K562 (cell line): ENCODE measurements at regions not wholly inside any gene's neighbourhood (a gene's known extent, or its start where the extent isn't known, plus 50 kb on each side); places are given as distances from the start of the nearest gene placed in this dataset.

ENCODE experiments used
- ATAC-seq: fragments of 200-7000 bp; cut with Tn5 transposase; 3 replicates; pipeline ENCODE4 v1.9.1; 2020; ENCODE audit warnings: moderate library complexity
- BruUV-seq: library from RNA; stranded (reverse); fragments of 400-500 nt; replicated peaks from 2 replicates; lab custom pipeline; 2021; lab: Mats Ljungman, UMichigan
- CTCF ChIA-PET: fragments of 300-600 bp; formaldehyde crosslinking; extraction: SDS; loops from one replicate; lab custom pipeline; 2021; ENCODE audit warnings: low intra/inter-chr PET ratio; lab: Yijun Ruan, JAX
- POLR2A ChIA-PET: fragments of 300-600, 350-650 bp; sonication (Branson Sonifier 250); formaldehyde crosslinking; extraction: SDS; loops from one replicate; lab custom pipeline; 2021; ENCODE audit warnings: antibody characterized with exemption, inconsistent platforms; lab: Yijun Ruan, JAX
- DNase-seq, 4 experiments: peaks; one replicate each; pipeline versions ENCODE4 v3.0.0 to v3.0.0-alpha.2; 2011 to 2018; ENCODE audit warnings: low spot score in 3 of 4, mixed read lengths in 3 of 4; ENCODE audit errors: extremely low read depth in 1 of 4
- FAIRE-seq: peaks from 2 replicates; lab custom pipeline; 2011; peaks lifted over from hg19 to GRCh38; lab: Jason Lieb, UNC
- H2AFZ ChIP-seq: 2 replicates; pipeline ENCODE4 v1.6.0; 2011; ENCODE audit warnings: low read depth, low read length, control low read depth, inconsistent platforms
- H3K27ac ChIP-seq: fragments of 200-600 bp; 3 replicates; pipeline ENCODE4 v1.8.0; 2011; ENCODE audit warnings: low read depth, mild to moderate bottlenecking, control low read depth, inconsistent platforms, low read length, moderate library complexity, mixed read lengths; ENCODE audit errors: extremely low read depth
- H3K27me3 ChIP-seq, 2 experiments: fragments of 300-600 bp in 1 of 2; 2 replicates in 1 of 2; 3 replicates in 1 of 2; pipeline versions ENCODE4 v1.6.0 to v1.8.0; 2011; ENCODE audit warnings: inconsistent platforms in 2 of 2, low read length in 2 of 2, mild to moderate bottlenecking in 1 of 2, mixed read lengths in 1 of 2, moderate library complexity in 1 of 2; ENCODE audit not compliant: control insufficient read depth in 2 of 2, insufficient read depth in 2 of 2
- H3K36me3 ChIP-seq: fragments of 300-600 bp; 3 replicates; pipeline ENCODE4 v1.8.0; 2011; ENCODE audit warnings: mild to moderate bottlenecking, low read length, inconsistent platforms; ENCODE audit not compliant: control insufficient read depth, insufficient read depth
- H3K4me1 ChIP-seq, 2 experiments: fragments of 200-600 bp in 1 of 2; replicated peaks in 1 of 2; 2 replicates in 1 of 2; 3 replicates in 1 of 2; pipeline versions ENCODE4 v1.5.1 to v1.8.0; 2011; ENCODE audit warnings: inconsistent platforms in 2 of 2, low read length in 2 of 2, mild to moderate bottlenecking in 1 of 2, mixed read lengths in 1 of 2, moderate library complexity in 1 of 2; ENCODE audit not compliant: control insufficient read depth in 2 of 2, insufficient read depth in 2 of 2
- H3K4me2 ChIP-seq: 2 replicates; pipeline ENCODE4 v1.6.1; 2011; ENCODE audit warnings: low read length, control low read depth, inconsistent platforms, mixed read lengths; ENCODE audit not compliant: insufficient read depth
- H3K4me3 ChIP-seq: fragments of 200-600 bp; sonication (generic), shearing (Covaris generic); 2 replicates; pipeline ENCODE4 v1.5.1; 2016; ENCODE audit warnings: control low read depth, inconsistent platforms
- H3K79me2 ChIP-seq: fragments of 200-600 bp; 3 replicates; pipeline ENCODE4 v1.8.0; 2011; ENCODE audit warnings: low read length, inconsistent platforms; ENCODE audit not compliant: control insufficient read depth, insufficient read depth
- H3K9ac ChIP-seq, 2 experiments: 2 replicates each; pipeline versions ENCODE4 v1.6.0 to v1.6.1; 2011; ENCODE audit warnings: low read depth in 2 of 2, low read length in 2 of 2, control low read depth in 1 of 2, inconsistent platforms in 1 of 2, mild to moderate bottlenecking in 1 of 2, mixed read lengths in 1 of 2; ENCODE audit not compliant: insufficient read depth in 1 of 2
- H3K9me1 ChIP-seq: one replicate; pipeline ENCODE4 v1.6.0; 2011; ENCODE audit warnings: inconsistent platforms, mild to moderate bottlenecking, low read length, moderate library complexity; ENCODE audit not compliant: control insufficient read depth, insufficient read depth
- H3K9me3 ChIP-seq: replicated peaks from 2 replicates; pipeline ENCODE4 v1.5.1; 2011; ENCODE audit warnings: low read depth, low read length, inconsistent platforms; ENCODE audit not compliant: control insufficient read depth, insufficient read depth
- H4K20me1 ChIP-seq: replicated peaks from 2 replicates; pipeline ENCODE4 v1.6.1; 2011; ENCODE audit warnings: low read length, inconsistent platforms, mixed read lengths; ENCODE audit not compliant: control insufficient read depth, insufficient read depth
- ELK1 ChIP-seq: sonication (generic); formaldehyde crosslinking; IDR thresholded peaks from 2 replicates; pipeline ENCODE4 v1.8.1; 2022; ENCODE audit warnings: missing genetic modification reagents
- ETV1 ChIP-seq: fragments of 450-650 bp; conservative IDR thresholded peaks from 2 replicates; pipeline ENCODE4 v1.6.1; 2016; ENCODE audit warnings: missing genetic modification characterization, control low read depth, low read depth, missing compliant biosample characterization
- FOSL1 ChIP-seq: fragments of 200-800 bp; sonication (Bioruptor generic); conservative IDR thresholded peaks from 2 replicates; pipeline ENCODE4 v1.6.1; 2016; ENCODE audit warnings: missing genetic modification characterization, missing compliant biosample characterization
- MEF2D ChIP-seq: conservative IDR thresholded peaks from 2 replicates; pipeline ENCODE4 v1.6.1; 2016; ENCODE audit warnings: low read depth, missing genetic modification characterization, missing compliant biosample characterization
- MTA3 ChIP-seq: fragments of 450-650 bp; formaldehyde crosslinking; IDR thresholded peaks from 2 replicates; pipeline ENCODE4 v1.6.1; 2017; ENCODE audit warnings: mild to moderate bottlenecking, borderline replicate concordance
- NR0B1 ChIP-seq: fragments of 450-650 bp; IDR thresholded peaks from one replicate; pipeline ENCODE4 v1.6.1; 2018; ENCODE audit warnings: mild to moderate bottlenecking, moderate library complexity; ENCODE audit not compliant: partially characterized antibody
- SRSF3 ChIP-seq: fragments of 200-400 bp; formaldehyde crosslinking; IDR thresholded peaks from 2 replicates; pipeline ENCODE4 v1.6.1; 2016; ENCODE audit warnings: mild to moderate bottlenecking, low read length, moderate library complexity; ENCODE audit not compliant: insufficient read depth
- ZBTB12 ChIP-seq: fragments of 250-450 bp; sonication (Bioruptor Pico); IDR thresholded peaks from 2 replicates; pipeline ENCODE4 v1.4.0; 2020
- ZBTB7A ChIP-seq: IDR thresholded peaks from 2 replicates; pipeline ENCODE4 v1.6.1; 2011; ENCODE audit warnings: low read depth, mild to moderate bottlenecking, low read length, moderate library complexity, borderline replicate concordance; ENCODE audit not compliant: control insufficient read depth
- ZMIZ1 ChIP-seq, 2 experiments: fragments of 150-350 bp in 1 of 2; IDR thresholded peaks; 2 replicates each; pipeline ENCODE4 v1.6.1; 2012 to 2016; ENCODE audit warnings: low read depth in 2 of 2, low read length in 2 of 2, mild to moderate bottlenecking in 1 of 2, moderate library complexity in 1 of 2
- ZNF165 ChIP-seq: fragments of 250-450 bp; sonication (Bioruptor Pico); IDR thresholded peaks from 2 replicates; pipeline ENCODE4 v1.4.0; 2020; ENCODE audit warnings: borderline replicate concordance
- ZNF354B ChIP-seq: fragments of 250-450 bp; sonication (Bioruptor Pico); IDR thresholded peaks from 2 replicates; pipeline ENCODE4 v1.4.0; 2020
- ZNF785 ChIP-seq: fragments of 250-450 bp; sonication (Bioruptor Pico); IDR thresholded peaks from 2 replicates; pipeline ENCODE4 v1.4.0; 2020; ENCODE audit warnings: mild to moderate bottlenecking
- WGBS: fragments of 100-300 bp; shearing (Covaris generic); methylation state at CpG from one replicate; pipeline ENCODE4 v1.1.6; 2016; ENCODE audit warnings: low coverage, mixed read lengths; ENCODE audit not compliant: insufficient coverage; ENCODE audit errors: missing lambda C conversion rate; 5-methylcytosine and 5-hydroxymethylcytosine counted together
- in situ Hi-C: fragments of 300-500 bp; cut with MboI; formaldehyde crosslinking; loops from 4 replicates; pipeline ENCODE4 v1.15.0; 2018; ENCODE audit warnings: inconsistent platforms, mixed read lengths
- intact Hi-C: fragments of 100-400 bp; cut with micrococcal nuclease; formaldehyde crosslinking; loops from 2 replicates; pipeline ENCODE4 v1.14.2; 2022

- FAIRE-seq (no peak), ATAC-seq (no peak), DNase-seq (no peak)
- ChIA-PET CTCF (no interaction called here), POLR2A (no interaction called here)
- in situ Hi-C loops (no loop called here), intact Hi-C loops (no loop called here)
- WGBS = 0% methylated on average over 7 of the region's 7 CpGs
- Histone ChIP-seq H4K20me1 (no peaks in the 10 kb centered on the region), H3K27ac (no peak overlapping the region), H3K36me3 (no peaks in the 10 kb centered on the region), H3K79me2 (no peaks in the 10 kb centered on the region), H3K27me3 (no peaks in the 10 kb centered on the region), H3K4me2 (no peak overlapping the region), H3K4me3 (no peak overlapping the region), H3K9ac (no peak overlapping the region), H3K9me1 (no peaks in the 10 kb centered on the region), H2AFZ (no peak overlapping the region), H3K9me3 (no peaks in the 10 kb centered on the region), H3K4me1 (no peaks in the 10 kb centered on the region)
- BruUV-seq = no TSS peak
- TF ChIP-seq MTA3 (no peak), MEF2D (tag) (no peak), FOSL1 (tag) (no peak), ZMIZ1 (IDR thresholded peaks at IDR 0.05; ENCODE audit: low read depth in 2 of 2, low read length in 2 of 2) (no peak), ZNF354B (CRISPR knock-in tag) (no peak), ELK1 (CRISPR knock-in tag) (no peak), SRSF3 (no peak), NR0B1 (no peak), ZNF165 (CRISPR knock-in tag) (no peak), ZNF785 (no peak), ZBTB12 (no peak), ZBTB7A (no peak), ETV1 (tag) (no peak)
These were observed 100.6 kb upstream of the MLIP start for GRCh38 chr6:54010340-54011276.
